T-cell (primary cell): ENCODE measurements at regions not wholly inside any gene's neighbourhood (a gene's known extent, or its start where the extent isn't known, plus 50 kb on each side); places are given as distances from the start of the nearest gene placed in this dataset.

Experiments
- ATAC-seq, 4 experiments: fragments of 200-7000 bp in 3 of 4; fragments of 150-1000 bp in 1 of 4; cut with Tn5 transposase; replicated peaks in 1 of 4; 1 replicate in 3 of 4; 2 replicates in 1 of 4; pipeline ENCODE4 v1.10.0; 2021; ENCODE audit warnings: moderate library complexity in 3 of 4, mild to moderate bottlenecking in 2 of 4, moderate number of reproducible peaks in 1 of 4
- CTCF ChIA-PET, 2 donors: fragments of 300-600 bp; sonication (Branson Sonifier 250); formaldehyde crosslinking; loops; one replicate each; lab custom pipeline; 2022; ENCODE audit warnings: antibody characterized with exemption in 2 of 2; lab: Charles Lee
- POLR2A ChIA-PET, 2 donors: fragments of 300-600 bp; sonication (Branson Sonifier 250); formaldehyde crosslinking; loops; one replicate each; lab custom pipeline; 2022; ENCODE audit warnings: antibody characterized with exemption in 2 of 2; lab: Charles Lee
- DNase-seq, 35 experiments: peaks; one replicate each; pipeline versions ENCODE4 v3.0.0 to v3.0.0-alpha.2; 2013 to 2023
- H3K27ac ChIP-seq: one replicate; pipeline ENCODE4 v1.5.1; 2013; ENCODE audit warnings: low read length
- H3K27me3 ChIP-seq, 2 experiments: replicated peaks in 1 of 2; 1 replicate in 1 of 2; 2 replicates in 1 of 2; pipeline versions ENCODE4 v1.6.1 to v1.7.0; 2013; ENCODE audit warnings: low read length in 1 of 2, mixed read lengths in 1 of 2; ENCODE audit not compliant: control insufficient read depth in 2 of 2, insufficient read depth in 2 of 2; ENCODE audit errors: extremely low read depth in 1 of 2
- H3K36me3 ChIP-seq, 2 donors: 1 replicate in 1 of 2; 2 replicates in 1 of 2; pipeline versions ENCODE4 v1.6.1 to v1.7.0; 2013; ENCODE audit warnings: low read length in 1 of 2; ENCODE audit not compliant: control insufficient read depth in 2 of 2, insufficient read depth in 1 of 2; ENCODE audit errors: extremely low read depth in 1 of 2
- H3K4me1 ChIP-seq, 2 experiments: 1 replicate in 1 of 2; 2 replicates in 1 of 2; pipeline versions ENCODE4 v1.6.1 to v1.7.0; 2013; ENCODE audit warnings: low read length in 2 of 2, mixed read lengths in 1 of 2; ENCODE audit not compliant: insufficient read depth in 2 of 2, control insufficient read depth in 1 of 2; ENCODE audit errors: extremely low read depth in 1 of 2
- H3K4me3 ChIP-seq, 2 donors: 1 replicate in 1 of 2; 2 replicates in 1 of 2; pipeline versions ENCODE4 v1.5.1 to v1.7.0; 2013; ENCODE audit warnings: mild to moderate bottlenecking in 2 of 2, low read length in 1 of 2, moderate library complexity in 1 of 2; ENCODE audit not compliant: control insufficient read depth in 1 of 2; ENCODE audit errors: extremely low read depth in 1 of 2
- H3K9me3 ChIP-seq: 2 replicates; pipeline ENCODE4 v1.7.0; 2013
- H3K27ac Mint-ChIP-seq, 2 donors: one replicate each; pipeline ENCODE4 v1.8.0; 2020 to 2021; ENCODE audit warnings: mild to moderate bottlenecking in 2 of 2, mixed read lengths in 2 of 2
- H3K27me3 Mint-ChIP-seq, 2 donors: one replicate each; pipeline ENCODE4 v1.8.0; 2021 to 2022; ENCODE audit warnings: mixed read lengths in 2 of 2
- H3K36me3 Mint-ChIP-seq: one replicate; pipeline ENCODE4 v1.8.0; 2021; ENCODE audit warnings: mixed read lengths
- H3K4me1 Mint-ChIP-seq, 3 donors: one replicate each; pipeline ENCODE4 v1.8.0; 2020 to 2022; ENCODE audit warnings: mixed read lengths in 3 of 3, mild to moderate bottlenecking in 1 of 3
- H3K4me3 Mint-ChIP-seq, 3 donors: one replicate each; pipeline ENCODE4 v1.8.0; 2020 to 2022; ENCODE audit warnings: mild to moderate bottlenecking in 3 of 3, mixed read lengths in 3 of 3, moderate library complexity in 3 of 3
- H3K9me3 Mint-ChIP-seq, 3 donors: one replicate each; pipeline ENCODE4 v1.8.0; 2020 to 2022; ENCODE audit warnings: mixed read lengths in 3 of 3
- WGBS: methylation state at CpG from one replicate; pipeline ENCODE4 v1.1.5; 2013; ENCODE audit warnings: missing lambda C conversion rate; ENCODE audit not compliant: insufficient coverage; 5-methylcytosine and 5-hydroxymethylcytosine counted together

- 2% methylated on average over 5 of the region's 14 CpGs for WGBS
- Mint-ChIP-seq H3K27me3 (peaks cover 59 to 70% of the 10 kb centered on the region in 2 donors), H3K4me3 (no peak overlapping the region), H3K9me3 (no peaks in the 10 kb centered on the region), H3K4me1 (peaks cover 0 to 2% (median 2%) of the 10 kb centered on the region in 3 donors), H3K36me3 (no peaks in the 10 kb centered on the region), H3K27ac (no peak overlapping the region)
- no peaks in the 10 kb centered on the region for H3K9me3 ChIP-seq
- H3K27ac ChIP-seq, result no peak overlapping the region
- H3K4me3 ChIP-seq, result no peak overlapping the region
- H3K4me1 ChIP-seq, result no peaks in the 10 kb centered on the region
- H3K27me3 ChIP-seq, result peaks cover 24 to 38% of the 10 kb centered on the region in 2 experiments
- ATAC-seq, result no peak
- DNase-seq, result no peak
- no peaks in the 10 kb centered on the region for H3K36me3 ChIP-seq
- ChIA-PET POLR2A (no interaction called here), CTCF (no interaction called here)
These were observed 87.2 kb downstream of the NR2F2 start for GRCh38 chr15:96417760-96418130.

DNA sequence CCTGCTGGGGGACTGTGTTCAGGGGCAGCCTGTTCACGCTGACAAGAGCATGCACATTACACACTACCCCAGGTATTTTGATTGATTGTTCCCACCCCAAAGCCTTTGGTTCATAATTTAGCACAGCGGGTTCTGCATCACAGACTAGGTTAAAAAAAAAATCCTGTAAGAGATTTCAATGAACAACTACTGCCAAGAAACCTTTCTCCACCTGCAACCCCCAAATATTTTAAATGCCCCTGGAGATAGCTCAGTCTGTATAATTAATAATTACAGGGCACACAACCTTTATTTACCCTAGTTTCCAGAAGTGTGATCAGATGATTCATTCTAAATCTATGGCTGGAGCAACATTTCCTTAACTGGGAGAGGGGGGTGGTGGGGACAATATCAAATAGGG is 87.6 kb downstream of the NR2F2 start:
- Histone ChIP-seq H3K36me3 (no peaks in the 10 kb centered on the region), H3K9me3 (no peaks in the 10 kb centered on the region), H3K27ac (no peak overlapping the region), H3K4me3 (no peak overlapping the region), H3K4me1 (no peaks in the 10 kb centered on the region), H3K27me3 (peaks cover 24 to 38% of the 10 kb centered on the region in 2 experiments)
- ChIA-PET POLR2A (no interaction called here), CTCF (no interaction called here)
- no peaks in the 10 kb centered on the region for H3K9me3 Mint-ChIP-seq
- DNase-seq (no peak), ATAC-seq (no peak)
- H3K4me3 Mint-ChIP-seq, result no peak overlapping the region
- no peaks in the 10 kb centered on the region for H3K36me3 Mint-ChIP-seq
- peaks cover 0 to 2% (median 2%) of the 10 kb centered on the region in 3 donors for H3K4me1 Mint-ChIP-seq
- no peak overlapping the region for H3K27ac Mint-ChIP-seq
- H3K27me3 Mint-ChIP-seq, result peaks cover 58 to 67% of the 10 kb centered on the region in 2 donors
- no CpG with 5 or more reads among the region's 2 CpGs for WGBS

DNA sequence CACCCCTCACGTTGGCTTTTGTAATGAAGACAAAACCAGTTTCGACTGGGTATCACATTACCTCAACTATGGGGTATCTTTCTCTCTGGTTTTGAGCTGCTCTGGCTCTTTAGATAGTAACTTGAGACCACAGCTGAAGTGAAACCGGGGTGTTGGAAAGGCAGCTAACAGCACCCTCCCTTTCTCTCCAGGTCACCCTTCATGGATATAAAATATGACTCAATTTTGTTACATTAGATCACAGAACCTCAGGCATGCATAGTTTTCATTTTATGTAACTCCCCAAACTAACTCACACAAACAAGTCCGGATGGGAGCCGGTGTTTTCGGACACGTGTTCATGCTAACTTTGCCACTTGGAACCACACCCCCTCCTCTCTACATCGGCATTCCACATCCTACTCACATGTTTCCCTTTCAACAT is 90.7 kb downstream of the NR2F2 start:
- ATAC-seq, result no peak
- Mint-ChIP-seq H3K4me3 (no peak overlapping the region), H3K27me3 (peaks cover 38 to 49% of the 10 kb centered on the region in 2 donors), H3K27ac (no peak overlapping the region), H3K4me1 (peaks cover 0 to 2% (median 2%) of the 10 kb centered on the region in 3 donors), H3K9me3 (peaks cover 0 to 4% (median 0%) of the 10 kb centered on the region in 3 donors), H3K36me3 (no peaks in the 10 kb centered on the region)
- DNase-seq, result no peak
- H3K9me3 ChIP-seq, result no peaks in the 10 kb centered on the region
- H3K4me1 ChIP-seq, result no peaks in the 10 kb centered on the region
- H3K27ac ChIP-seq, result no peak overlapping the region
- no peaks in the 10 kb centered on the region for H3K36me3 ChIP-seq
- 33% methylated on average over 2 of the region's 8 CpGs for WGBS
- POLR2A ChIA-PET, result no interaction called here
- no peak overlapping the region for H3K4me3 ChIP-seq
- CTCF ChIA-PET, result no interaction called here
- H3K27me3 ChIP-seq, result peaks cover 16 to 17% of the 10 kb centered on the region in 2 experiments

DNA sequence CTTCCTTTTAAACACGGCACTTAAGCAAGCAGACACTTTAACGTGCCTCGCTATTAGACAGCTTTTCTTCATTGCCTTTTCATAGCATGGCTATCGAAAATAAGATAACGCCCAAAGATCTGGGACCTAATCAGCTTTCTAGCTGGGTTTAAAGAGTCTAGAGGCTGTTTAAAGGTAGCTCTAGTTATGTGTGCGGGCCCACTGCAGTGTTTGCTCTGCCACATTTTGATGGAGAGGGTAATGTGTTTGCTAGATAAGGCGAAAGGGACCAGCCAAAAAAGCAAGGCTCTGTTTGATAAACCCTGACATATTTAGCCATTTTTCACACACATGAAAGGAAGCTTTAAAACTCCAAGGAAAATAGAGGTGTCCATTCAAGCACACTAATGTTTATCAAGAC is 91.6 kb downstream of the NR2F2 start:
- DNase-seq, result no peak
- peaks cover 0 to 2% (median 2%) of the 10 kb centered on the region in 3 donors for H3K4me1 Mint-ChIP-seq
- H3K4me3 Mint-ChIP-seq, result no peak overlapping the region
- 65% methylated on average over 4 of the region's 7 CpGs for WGBS
- Histone ChIP-seq H3K27me3 (peaks cover 8 to 12% of the 10 kb centered on the region in 2 experiments), H3K27ac (no peak overlapping the region), H3K36me3 (no peaks in the 10 kb centered on the region), H3K9me3 (no peaks in the 10 kb centered on the region), H3K4me3 (no peak overlapping the region), H3K4me1 (no peaks in the 10 kb centered on the region)
- H3K27ac Mint-ChIP-seq, result no peak overlapping the region
- H3K9me3 Mint-ChIP-seq, result peaks cover 0 to 4% (median 0%) of the 10 kb centered on the region in 3 donors
- no peak for ATAC-seq
- ChIA-PET CTCF (no interaction called here), POLR2A (no interaction called here)
- H3K36me3 Mint-ChIP-seq, result no peaks in the 10 kb centered on the region
- peaks cover 37 to 49% of the 10 kb centered on the region in 2 donors for H3K27me3 Mint-ChIP-seq

DNA sequence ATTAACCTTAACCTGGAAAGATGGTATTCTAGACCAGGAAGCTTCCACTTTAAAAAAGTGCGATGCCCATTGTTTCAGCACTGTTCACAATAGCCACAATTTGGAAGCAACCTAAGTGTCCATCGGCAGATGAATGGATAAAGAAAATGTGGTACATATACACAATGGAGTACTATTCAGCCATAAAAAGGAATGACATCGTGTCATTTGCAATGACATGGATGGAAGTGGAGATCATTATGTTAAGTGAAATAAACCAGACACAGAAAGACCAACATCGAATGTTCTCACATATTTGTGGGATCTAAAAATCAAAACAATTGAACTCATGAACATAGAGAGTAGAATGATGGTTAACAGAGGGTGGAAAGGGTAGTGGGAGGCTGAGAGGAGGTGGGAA is 94.2 kb downstream of the NR2F2 start:
- ATAC-seq, result no peak

GRCh38 chr15:96428742-96429141 is 98.2 kb downstream of the NR2F2 start:
- DNase-seq (no peak), ATAC-seq (no peak)
- H3K27me3 ChIP-seq, result no peaks in the 10 kb centered on the region
- H3K27ac Mint-ChIP-seq, result no peak overlapping the region
- H3K36me3 Mint-ChIP-seq, result no peaks in the 10 kb centered on the region
- no peak overlapping the region for H3K27ac ChIP-seq
- POLR2A ChIA-PET, result no interaction called here
- H3K4me1 ChIP-seq, result no peaks in the 10 kb centered on the region
- H3K9me3 Mint-ChIP-seq, result peaks cover 0 to 4% (median 0%) of the 10 kb centered on the region in 3 donors
- no peaks in the 10 kb centered on the region for H3K4me1 Mint-ChIP-seq
- no peaks in the 10 kb centered on the region for H3K9me3 ChIP-seq
- no peak overlapping the region for H3K4me3 Mint-ChIP-seq
- no peaks in the 10 kb centered on the region for H3K36me3 ChIP-seq
- CTCF ChIA-PET, result no interaction called here
- H3K27me3 Mint-ChIP-seq, result peaks cover 0 to 14% of the 10 kb centered on the region in 2 donors
- no peak overlapping the region for H3K4me3 ChIP-seq

More for the DNA sequence above, 94.2 kb downstream of the NR2F2 start:
- Mint-ChIP-seq H3K27me3 (peaks cover 11 to 24% of the 10 kb centered on the region in 2 donors), H3K27ac (no peak overlapping the region), H3K36me3 (no peaks in the 10 kb centered on the region), H3K9me3 (peaks cover 0 to 4% (median 0%) of the 10 kb centered on the region in 3 donors), H3K4me1 (no peaks in the 10 kb centered on the region), H3K4me3 (no peak overlapping the region)
- CTCF ChIA-PET, result no interaction called here
- DNase-seq, result no peak
- no CpG with 5 or more reads among the region's 4 CpGs for WGBS
- no peak overlapping the region for H3K4me3 ChIP-seq
- H3K27ac ChIP-seq, result no peak overlapping the region
- no peaks in the 10 kb centered on the region for H3K9me3 ChIP-seq
- no peaks in the 10 kb centered on the region for H3K4me1 ChIP-seq
- POLR2A ChIA-PET, result no interaction called here
- H3K27me3 ChIP-seq, result peaks cover 0 to 4% of the 10 kb centered on the region in 2 experiments
- no peaks in the 10 kb centered on the region for H3K36me3 ChIP-seq

- DNase-seq, result no peak
- Mint-ChIP-seq H3K4me3 (no peak overlapping the region), H3K9me3 (no peaks in the 10 kb centered on the region), H3K4me1 (no peaks in the 10 kb centered on the region), H3K27ac (no peak overlapping the region), H3K27me3 (peaks cover 0 to 18% of the 10 kb centered on the region in 2 donors), H3K36me3 (no peaks in the 10 kb centered on the region)
- ChIA-PET CTCF (no interaction called here), POLR2A (no interaction called here)
- H3K36me3 ChIP-seq, result no peaks in the 10 kb centered on the region
- no peak overlapping the region for H3K4me3 ChIP-seq
- H3K27ac ChIP-seq, result no peak overlapping the region
- no peaks in the 10 kb centered on the region for H3K4me1 ChIP-seq
- no peaks in the 10 kb centered on the region for H3K27me3 ChIP-seq
- no peaks in the 10 kb centered on the region for H3K9me3 ChIP-seq
- ATAC-seq, result no peak
- 100% methylated on average over 4 of the region's 5 CpGs for WGBS
These were observed 101.3 kb downstream of the NR2F2 start for GRCh38 chr15:96431786-96432185.
